HepG2 (cell line): ENCODE measurements at regions not wholly inside any gene's neighbourhood (a gene's known extent, or its start where the extent isn't known, plus 50 kb on each side); places are given as distances from the start of the nearest gene placed in this dataset.

Experiments
- ATAC-seq: fragments of 200-7000 bp; cut with Tn5 transposase; 3 replicates; pipeline ENCODE4 v1.9.1; 2020; ENCODE audit warnings: mild to moderate bottlenecking, moderate library complexity
- BruUV-seq: library from RNA; stranded (reverse); fragments of 400-500 nt; replicated peaks from 2 replicates; lab custom pipeline; 2021; lab: Mats Ljungman, UMichigan
- CTCF ChIA-PET: fragments of 300-600 bp; formaldehyde crosslinking; extraction: SDS; loops from one replicate; lab custom pipeline; 2021; ENCODE audit warnings: low total read pairs, inconsistent platforms, low intra/inter-chr PET ratio; lab: Yijun Ruan, JAX
- POLR2A ChIA-PET: fragments of 350-600 bp; sonication (Branson Sonifier 250); formaldehyde crosslinking; loops from one replicate; lab custom pipeline; 2020; ENCODE audit warnings: antibody characterized with exemption, inconsistent platforms; lab: Yijun Ruan, JAX
- DNase-seq: peaks from one replicate; pipeline ENCODE4 v3.0.0-alpha.2; 2015; ENCODE audit warnings: low spot score
- FAIRE-seq: peaks from 3 replicates; lab custom pipeline; 2011; peaks lifted over from hg19 to GRCh38; lab: Jason Lieb, UNC
- H2AFZ ChIP-seq: one replicate; pipeline ENCODE4 v1.6.1; 2011; ENCODE audit warnings: low read length, inconsistent platforms
- H3K27ac ChIP-seq: fragments of 300-600 bp; 3 replicates; pipeline ENCODE4 v1.8.0; 2011; ENCODE audit warnings: mixed run types, mild to moderate bottlenecking, mixed read lengths, low read length, inconsistent platforms; ENCODE audit not compliant: insufficient read depth; ENCODE audit errors: extremely low read length
- H3K27me3 ChIP-seq, 2 experiments: fragments of 200-600 bp in 1 of 2; 2 replicates in 1 of 2; 3 replicates in 1 of 2; pipeline versions ENCODE4 v1.6.0 to v1.8.0; 2011; ENCODE audit warnings: low read length in 2 of 2, mild to moderate bottlenecking in 2 of 2, moderate library complexity in 2 of 2, inconsistent platforms in 1 of 2; ENCODE audit not compliant: insufficient read depth in 2 of 2, control insufficient read depth in 1 of 2
- H3K36me3 ChIP-seq, 2 experiments: fragments of 200-600 bp in 1 of 2; replicated peaks in 1 of 2; 2 replicates in 1 of 2; 3 replicates in 1 of 2; pipeline versions ENCODE4 v1.5.1 to v1.8.0; 2011; ENCODE audit warnings: low read length in 2 of 2, inconsistent platforms in 1 of 2; ENCODE audit not compliant: insufficient read depth in 2 of 2, control insufficient read depth in 1 of 2
- H3K4me1 ChIP-seq: 2 replicates; pipeline ENCODE4 v1.5.1; 2012; ENCODE audit warnings: low read length, inconsistent platforms; ENCODE audit not compliant: insufficient read depth
- H3K4me2 ChIP-seq: 2 replicates; pipeline ENCODE4 v1.6.0; 2011; ENCODE audit warnings: low read depth, low read length, inconsistent platforms
- H3K4me3 ChIP-seq, 3 experiments: fragments of 200-600 bp in 1 of 3; sonication (generic), shearing (Covaris generic) in 1 of 3; replicated peaks in 1 of 3; 2 replicates each; pipeline ENCODE4 v1.5.1; 2011 to 2016; ENCODE audit warnings: low read length in 3 of 3, inconsistent platforms in 2 of 3, low read depth in 2 of 3, mild to moderate bottlenecking in 2 of 3, control low read depth in 1 of 3, mixed read lengths in 1 of 3; ENCODE audit not compliant: insufficient read depth in 1 of 3
- H3K79me2 ChIP-seq: one replicate; pipeline ENCODE4 v1.6.1; 2011; ENCODE audit warnings: low read length, inconsistent platforms; ENCODE audit not compliant: insufficient read depth
- H3K9ac ChIP-seq: 2 replicates; pipeline ENCODE4 v1.6.0; 2011; ENCODE audit warnings: mild to moderate bottlenecking, low read depth, low read length, inconsistent platforms; ENCODE audit not compliant: insufficient read depth
- H3K9me3 ChIP-seq: 2 replicates; pipeline ENCODE4 v1.5.1; 2012; ENCODE audit warnings: mild to moderate bottlenecking, low read length
- H4K20me1 ChIP-seq: 2 replicates; pipeline ENCODE4 v1.6.0; 2011; ENCODE audit warnings: inconsistent platforms, mild to moderate bottlenecking, low read length, moderate library complexity; ENCODE audit not compliant: insufficient read depth
- ATM ChIP-seq: fragments of 450-650 bp; IDR thresholded peaks from 2 replicates; pipeline ENCODE4 v1.7.1; 2017; ENCODE audit warnings: mild to moderate bottlenecking, borderline replicate concordance
- CEBPG ChIP-seq: IDR thresholded peaks from 2 replicates; pipeline ENCODE4 v1.6.1; 2016
- GTF3A ChIP-seq: sonication (generic); formaldehyde crosslinking; conservative IDR thresholded peaks from 2 replicates; pipeline ENCODE4 v1.4.0; 2020; ENCODE audit warnings: mild to moderate bottlenecking, missing genetic modification reagents
- GZF1 ChIP-seq: sonication (generic); formaldehyde crosslinking; IDR thresholded peaks from 2 replicates; pipeline ENCODE4 v1.5.1; 2020; ENCODE audit warnings: mild to moderate bottlenecking, missing genetic modification reagents
- IRX3 ChIP-seq: sonication (generic); formaldehyde crosslinking; IDR thresholded peaks from 2 replicates; pipeline ENCODE4 v1.8.1; 2023; ENCODE audit warnings: mild to moderate bottlenecking, low read depth, missing genetic modification reagents, borderline replicate concordance
- MBNL3 ChIP-seq: fragments of 250-450 bp; sonication (Bioruptor Pico); conservative IDR thresholded peaks from 2 replicates; pipeline ENCODE4 v1.8.0; 2022; ENCODE audit warnings: mild to moderate bottlenecking, inconsistent platforms
- NCOA2 ChIP-seq: sonication (generic); formaldehyde crosslinking; IDR thresholded peaks from 2 replicates; pipeline ENCODE4 v1.8.0; 2022; ENCODE audit warnings: inconsistent platforms
- ONECUT2 ChIP-seq: sonication (generic); formaldehyde crosslinking; IDR thresholded peaks from 2 replicates; pipeline ENCODE4 v1.4.0; 2020; ENCODE audit warnings: missing genetic modification reagents
- RARA ChIP-seq: IDR thresholded peaks from 2 replicates; pipeline ENCODE4 v1.6.1; 2016; ENCODE audit warnings: missing genetic modification reagents, missing compliant biosample characterization
- SNAPC4 ChIP-seq: sonication (generic); formaldehyde crosslinking; IDR thresholded peaks from 2 replicates; pipeline ENCODE4 v1.4.0; 2020; ENCODE audit warnings: mild to moderate bottlenecking, missing genetic modification reagents
- ZBTB38 ChIP-seq: sonication (generic); formaldehyde crosslinking; IDR thresholded peaks from 2 replicates; pipeline ENCODE4 v1.5.1; 2020; ENCODE audit warnings: mild to moderate bottlenecking, missing genetic modification reagents
- ZFP36 ChIP-seq: fragments of 150-350 bp; IDR thresholded peaks from 2 replicates; pipeline ENCODE4 v1.6.1; 2018; ENCODE audit warnings: borderline replicate concordance, low read length, low read depth; ENCODE audit not compliant: partially characterized antibody
- ZNF431 ChIP-seq: sonication (generic); formaldehyde crosslinking; IDR thresholded peaks from 2 replicates; pipeline ENCODE4 v1.9.0; 2022; ENCODE audit warnings: missing genetic modification reagents, low read depth, mild to moderate bottlenecking, borderline replicate concordance
- ZNF556 ChIP-seq: sonication (generic); formaldehyde crosslinking; IDR thresholded peaks from 2 replicates; pipeline ENCODE4 v1.4.0; 2020; ENCODE audit warnings: mild to moderate bottlenecking, missing genetic modification reagents, borderline replicate concordance
- ZNF703 ChIP-seq: sonication (generic); formaldehyde crosslinking; IDR thresholded peaks from 2 replicates; pipeline ENCODE4 v1.5.1; 2020; ENCODE audit warnings: missing genetic modification reagents, mild to moderate bottlenecking, moderate library complexity, borderline replicate concordance
- ZNF891 ChIP-seq: sonication (generic); formaldehyde crosslinking; IDR thresholded peaks from 2 replicates; pipeline ENCODE4 v1.5.0; 2020; ENCODE audit warnings: mild to moderate bottlenecking, missing genetic modification reagents
- WGBS: methylation state at CpG from one replicate; pipeline ENCODE4 v1.1.6; 2017; ENCODE audit warnings: low lambda C conversion rate; 5-methylcytosine and 5-hydroxymethylcytosine counted together
- in situ Hi-C: cut with HindIII; loops from 2 replicates; pipeline ENCODE4 v1.10.0; 2017; ENCODE audit warnings: low pct_unique_long_range_greater_than_20kb; ENCODE audit not compliant: extremely low pct_ligation_motif_present
- intact Hi-C: fragments of 100-400 bp; cut with micrococcal nuclease; formaldehyde crosslinking; loops from one replicate; pipeline ENCODE4 v1.10.0; 2022; ENCODE audit not compliant: unreplicated experiment
- TF ChIP-seq, protein P1 (sequence below): fragments of 450-650 bp; IDR thresholded peaks from 2 replicates; pipeline ENCODE4 v1.6.1; 2016
- TF ChIP-seq, protein P2 (sequence below): sonication (generic); formaldehyde crosslinking; IDR thresholded peaks from 2 replicates; pipeline ENCODE4 v1.8.0; 2023; ENCODE audit warnings: mild to moderate bottlenecking, missing genetic modification reagents

DNA sequence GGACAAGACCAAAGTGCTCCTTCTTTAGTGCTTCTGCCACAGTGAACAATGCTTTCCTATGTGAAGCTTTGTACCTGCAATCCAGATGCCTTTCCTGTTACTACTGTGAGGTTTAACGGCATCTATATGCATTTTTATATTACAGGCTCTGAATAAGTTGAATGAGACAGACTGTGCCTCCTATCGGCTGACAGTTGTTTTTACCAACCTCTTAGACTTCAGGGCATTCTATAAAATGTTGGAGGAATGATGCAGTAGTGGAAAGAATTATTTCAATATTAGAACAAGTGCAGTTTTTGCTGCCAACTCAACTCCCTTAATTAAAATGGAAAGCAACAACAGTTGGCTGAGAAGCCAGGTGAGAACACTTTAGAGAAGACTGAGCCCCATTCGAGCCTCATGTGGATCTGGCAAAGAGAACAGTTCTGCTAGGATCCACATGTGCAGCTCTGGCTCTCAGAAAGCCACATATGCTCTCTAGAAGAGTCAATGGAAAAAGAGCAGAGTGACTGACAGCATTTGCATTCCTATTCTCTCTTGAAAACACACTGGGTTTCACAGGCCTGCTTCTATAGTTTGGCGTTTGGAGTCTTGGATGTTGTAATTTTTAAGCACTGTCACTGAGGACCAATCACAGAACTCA lies 147.5 kb downstream of the LURAP1L start (continued):
- TF ChIP-seq ATM (no peak), ZFP36 (no peak), MBNL3 (no peak)

DNA sequence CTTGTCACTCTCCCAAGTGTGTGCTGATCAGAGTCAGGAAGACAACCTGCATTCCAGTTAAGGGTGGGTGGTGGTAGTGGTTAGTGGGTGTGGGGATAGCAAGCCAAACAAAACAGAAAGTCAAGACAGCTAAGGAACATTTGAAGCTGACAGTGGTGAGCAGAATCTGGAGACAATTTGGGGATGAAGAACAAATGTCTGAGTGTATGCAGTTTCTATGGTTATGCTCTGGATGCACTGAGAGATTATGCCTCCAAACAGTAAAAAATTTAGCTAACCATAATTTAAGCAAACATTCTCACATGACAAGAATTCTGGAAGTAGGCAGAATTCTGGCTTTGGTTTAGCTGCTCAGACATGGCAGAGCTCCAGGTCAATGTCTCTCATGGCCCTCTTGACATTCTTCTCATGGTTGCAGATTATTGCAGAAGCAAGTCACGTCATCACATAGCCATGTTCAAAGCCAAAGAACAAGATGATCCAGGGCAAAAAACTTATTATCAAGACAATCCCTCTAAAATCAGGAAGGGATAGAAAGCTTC lies 148.7 kb downstream of the LURAP1L start:
- ATAC-seq (no peak), FAIRE-seq (no peak), DNase-seq (no peak)
- H3K4me1 ChIP-seq = no peaks in the 10 kb centered on the region
- in situ Hi-C loops = no loop called here
- H3K4me3 ChIP-seq = no peak overlapping the region
- H4K20me1 ChIP-seq = no peaks in the 10 kb centered on the region
- no peak overlapping the region for H3K4me2 ChIP-seq
- ChIA-PET POLR2A (no interaction called here), CTCF (no interaction called here)
- H3K79me2 ChIP-seq = no peaks in the 10 kb centered on the region
- 0% methylated on average over 1 of the region's 1 CpG for WGBS
- no peaks in the 10 kb centered on the region for H3K27me3 ChIP-seq
- no peak overlapping the region for H3K27ac ChIP-seq
- BruUV-seq = no TSS peak
- H2AFZ ChIP-seq = no peak overlapping the region
- H3K36me3 ChIP-seq = no peaks in the 10 kb centered on the region
- intact Hi-C loops = no loop called here
- no peak overlapping the region for H3K9ac ChIP-seq
- H3K9me3 ChIP-seq = no peaks in the 10 kb centered on the region
- TF ChIP-seq, protein P1, sequence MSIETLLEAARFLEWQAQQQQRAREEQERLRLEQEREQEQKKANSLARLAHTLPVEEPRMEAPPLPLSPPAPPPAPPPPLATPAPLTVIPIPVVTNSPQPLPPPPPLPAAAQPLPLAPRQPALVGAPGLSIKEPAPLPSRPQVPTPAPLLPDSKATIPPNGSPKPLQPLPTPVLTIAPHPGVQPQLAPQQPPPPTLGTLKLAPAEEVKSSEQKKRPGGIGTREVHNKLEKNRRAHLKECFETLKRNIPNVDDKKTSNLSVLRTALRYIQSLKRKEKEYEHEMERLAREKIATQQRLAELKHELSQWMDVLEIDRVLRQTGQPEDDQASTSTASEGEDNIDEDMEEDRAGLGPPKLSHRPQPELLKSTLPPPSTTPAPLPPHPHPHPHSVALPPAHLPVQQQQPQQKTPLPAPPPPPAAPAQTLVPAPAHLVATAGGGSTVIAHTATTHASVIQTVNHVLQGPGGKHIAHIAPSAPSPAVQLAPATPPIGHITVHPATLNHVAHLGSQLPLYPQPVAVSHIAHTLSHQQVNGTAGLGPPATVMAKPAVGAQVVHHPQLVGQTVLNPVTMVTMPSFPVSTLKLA = no peak
- TF ChIP-seq ZBTB38 = no peak
- TF ChIP-seq ZNF891 (CRISPR knock-in tag) = no peak
- TF ChIP-seq SNAPC4 (CRISPR knock-in tag) = no peak
- TF ChIP-seq IRX3 (CRISPR knock-in tag) = no peak
- TF ChIP-seq CEBPG (CRISPR knock-in tag) = no peak
- TF ChIP-seq NCOA2 (CRISPR knock-in tag) = no peak
- no peak for TF ChIP-seq GZF1 (CRISPR knock-in tag)
- no peak for TF ChIP-seq ZNF703
- TF ChIP-seq, protein P2, sequence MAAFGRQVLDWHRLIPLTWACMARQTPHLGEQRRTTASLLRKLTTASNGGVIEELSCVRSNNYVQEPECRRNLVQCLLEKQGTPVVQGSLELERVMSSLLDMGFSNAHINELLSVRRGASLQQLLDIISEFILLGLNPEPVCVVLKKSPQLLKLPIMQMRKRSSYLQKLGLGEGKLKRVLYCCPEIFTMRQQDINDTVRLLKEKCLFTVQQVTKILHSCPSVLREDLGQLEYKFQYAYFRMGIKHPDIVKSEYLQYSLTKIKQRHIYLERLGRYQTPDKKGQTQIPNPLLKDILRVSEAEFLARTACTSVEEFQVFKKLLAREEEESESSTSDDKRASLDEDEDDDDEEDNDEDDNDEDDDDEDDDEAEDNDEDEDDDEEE (CRISPR knock-in tag) = no peak
- no peak for TF ChIP-seq ONECUT2 (CRISPR knock-in tag)
- TF ChIP-seq ZNF431 (CRISPR knock-in tag) = no peak
- TF ChIP-seq ZNF556 = no peak
- TF ChIP-seq RARA (CRISPR knock-in tag) = no peak
- no peak for TF ChIP-seq GTF3A (CRISPR knock-in tag)
